Body of pancreas (tissue), 4 donors: ENCODE measurements at regions not wholly inside any gene's neighbourhood (a gene's known extent, or its start where the extent isn't known, plus 50 kb on each side); places are given as distances from the start of the nearest gene placed in this dataset.

Source experiments
- POLR2A ChIP-seq, 3 donors: fragments of 450-650 bp; IDR thresholded peaks; one replicate each; pipeline ENCODE4 v1.6.1; 2016; ENCODE audit warnings: antibody characterized with exemption in 3 of 3, mild to moderate bottlenecking in 2 of 3
- TF ChIP-seq, protein P1 (sequence below), 7 experiments: fragments of 450-650 bp in 4 of 7; fragments of 200-600 bp in 3 of 7; sonication (generic) in 3 of 7; IDR thresholded peaks; one replicate each; pipeline ENCODE4 v1.5.1; 2016 to 2019; ENCODE audit warnings: antibody characterized with exemption in 7 of 7

DNA sequence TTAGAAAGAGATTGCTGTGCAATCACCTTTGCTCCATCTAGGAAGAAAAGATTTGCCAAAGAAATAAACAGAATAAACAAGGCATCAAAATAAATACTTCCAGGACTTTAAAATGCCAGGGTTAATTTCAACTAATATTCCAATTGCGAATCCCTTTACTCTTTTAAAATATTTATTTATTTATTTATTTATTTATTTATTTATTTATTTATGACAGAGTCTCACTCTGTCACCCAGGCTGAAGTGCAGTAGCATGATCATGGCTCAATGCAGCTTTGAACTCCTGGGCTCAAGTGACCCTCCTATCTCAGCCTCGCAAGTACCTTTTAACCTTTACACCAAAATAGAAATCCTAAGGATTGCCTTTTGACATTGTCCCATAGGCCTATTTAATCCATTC is 191.1 kb downstream of the EDN1 start:
- TF ChIP-seq, protein P1, sequence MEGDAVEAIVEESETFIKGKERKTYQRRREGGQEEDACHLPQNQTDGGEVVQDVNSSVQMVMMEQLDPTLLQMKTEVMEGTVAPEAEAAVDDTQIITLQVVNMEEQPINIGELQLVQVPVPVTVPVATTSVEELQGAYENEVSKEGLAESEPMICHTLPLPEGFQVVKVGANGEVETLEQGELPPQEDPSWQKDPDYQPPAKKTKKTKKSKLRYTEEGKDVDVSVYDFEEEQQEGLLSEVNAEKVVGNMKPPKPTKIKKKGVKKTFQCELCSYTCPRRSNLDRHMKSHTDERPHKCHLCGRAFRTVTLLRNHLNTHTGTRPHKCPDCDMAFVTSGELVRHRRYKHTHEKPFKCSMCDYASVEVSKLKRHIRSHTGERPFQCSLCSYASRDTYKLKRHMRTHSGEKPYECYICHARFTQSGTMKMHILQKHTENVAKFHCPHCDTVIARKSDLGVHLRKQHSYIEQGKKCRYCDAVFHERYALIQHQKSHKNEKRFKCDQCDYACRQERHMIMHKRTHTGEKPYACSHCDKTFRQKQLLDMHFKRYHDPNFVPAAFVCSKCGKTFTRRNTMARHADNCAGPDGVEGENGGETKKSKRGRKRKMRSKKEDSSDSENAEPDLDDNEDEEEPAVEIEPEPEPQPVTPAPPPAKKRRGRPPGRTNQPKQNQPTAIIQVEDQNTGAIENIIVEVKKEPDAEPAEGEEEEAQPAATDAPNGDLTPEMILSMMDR (IDR thresholded peaks at IDR 0.05), result no peak
- no peak for TF ChIP-seq POLR2A (IDR thresholded peaks at IDR 0.05)
